Glomerular visceral epithelial cell (primary cell): ENCODE measurements at regions not wholly inside any gene's neighbourhood (a gene's known extent, or its start where the extent isn't known, plus 50 kb on each side); places are given as distances from the start of the nearest gene placed in this dataset.
"Not testable (repeated sequence)": the region's sequence is repeated elsewhere in the genome, so short reads cannot be mapped to it uniquely, and the experiment has no call there.

Source experiments
- DNase-seq: peaks from one replicate; pipeline ENCODE4 v3.0.0-alpha.2; 2016; ENCODE audit errors: extremely low spot score

DNA sequence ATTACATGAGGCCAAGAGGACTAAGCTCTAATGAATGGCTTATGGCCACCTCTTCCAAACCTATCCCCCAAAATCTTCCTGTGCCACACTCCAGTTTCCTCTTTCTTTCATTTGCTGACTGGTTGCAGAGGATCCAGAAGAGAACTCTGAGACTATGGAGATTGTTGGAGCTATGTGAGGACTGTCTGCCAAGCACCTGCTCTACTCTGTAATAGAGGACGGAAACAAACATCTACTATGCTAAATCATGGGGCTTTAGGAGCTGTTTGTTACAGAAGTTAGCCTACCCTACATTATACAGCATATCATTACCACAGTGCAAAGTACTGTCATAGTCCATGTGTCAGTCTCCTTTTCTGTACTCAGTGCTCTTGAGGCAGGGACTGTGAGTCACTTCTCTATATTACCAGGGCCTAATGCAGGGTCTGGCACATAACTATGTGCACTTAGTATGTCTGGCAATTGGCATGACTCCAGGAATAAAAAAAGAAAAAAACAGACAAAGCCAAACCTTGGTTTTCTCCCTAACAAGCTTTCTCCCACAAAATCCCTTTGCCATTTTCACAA, 95.1 kb downstream of the RPAP3 start:
- no peak for DNase-seq

GRCh38 chr12:47609806-47610205, 96.0 kb downstream of the RPAP3 start:
- DNase-seq, result no peak

- DNase-seq, result not testable (repeated sequence)
Observed at GRCh38 chr12:47608671-47609070, 97.2 kb downstream of the RPAP3 start.

DNA sequence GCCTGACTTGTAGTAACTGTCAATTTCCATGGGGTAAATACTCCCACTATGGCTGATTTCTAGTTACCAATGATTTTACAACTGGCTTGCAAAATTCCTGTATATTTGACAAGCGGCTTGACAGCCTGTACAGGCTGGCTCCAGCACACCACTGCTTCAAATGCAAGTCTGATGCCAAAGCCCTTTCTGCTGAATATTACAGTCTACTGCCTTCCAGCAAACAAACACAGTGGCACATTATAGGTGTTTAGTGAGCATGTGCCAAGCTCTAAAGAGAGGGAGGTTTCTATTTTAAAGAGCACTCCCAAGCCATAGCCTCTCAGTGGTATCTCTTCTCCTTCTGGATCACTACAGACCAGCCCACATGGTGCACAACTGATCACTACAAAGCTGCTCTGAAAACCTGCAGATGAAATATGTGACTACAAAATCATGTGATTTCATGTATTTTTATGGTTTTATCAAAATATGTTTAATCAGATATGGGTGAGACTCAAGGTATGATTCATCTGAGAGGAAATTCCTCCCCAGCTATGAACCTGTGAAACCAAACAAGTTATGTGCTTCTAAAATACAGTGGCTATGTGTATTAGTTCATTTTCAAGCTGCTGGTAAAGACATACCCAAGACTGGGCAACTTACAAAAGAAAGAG, 101.5 kb downstream of the RPAP3 start:
- no peak for DNase-seq

DNA sequence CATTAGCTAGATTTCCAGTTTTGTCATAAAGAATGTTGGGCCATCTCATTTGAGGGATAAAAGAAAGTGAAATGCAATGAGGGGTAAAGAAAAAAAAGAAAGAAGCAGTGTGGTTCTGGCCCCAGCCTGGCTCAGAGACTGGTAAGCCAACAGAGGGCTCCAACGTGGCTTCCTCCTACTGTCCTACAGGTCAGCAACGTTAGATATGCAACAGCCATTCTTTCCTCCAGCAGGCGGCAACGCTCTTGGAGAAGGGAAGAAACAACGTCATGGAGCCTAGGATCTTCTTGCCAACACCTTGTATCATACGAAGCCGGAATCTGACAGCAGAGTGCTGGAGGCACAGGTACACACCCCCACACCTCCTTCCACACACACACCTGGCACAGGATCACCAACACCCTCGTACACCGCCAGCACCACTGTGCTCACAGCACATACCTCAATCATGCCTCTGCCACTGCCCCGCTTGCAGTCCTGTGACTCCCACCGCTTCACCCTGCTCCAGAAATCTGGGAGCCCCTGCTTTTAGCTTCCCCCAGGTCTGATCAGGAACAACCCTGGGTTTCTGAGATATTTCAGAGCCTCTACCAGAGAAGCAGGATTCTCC, 102.8 kb downstream of the RPAP3 start:
- no peak for DNase-seq

DNA sequence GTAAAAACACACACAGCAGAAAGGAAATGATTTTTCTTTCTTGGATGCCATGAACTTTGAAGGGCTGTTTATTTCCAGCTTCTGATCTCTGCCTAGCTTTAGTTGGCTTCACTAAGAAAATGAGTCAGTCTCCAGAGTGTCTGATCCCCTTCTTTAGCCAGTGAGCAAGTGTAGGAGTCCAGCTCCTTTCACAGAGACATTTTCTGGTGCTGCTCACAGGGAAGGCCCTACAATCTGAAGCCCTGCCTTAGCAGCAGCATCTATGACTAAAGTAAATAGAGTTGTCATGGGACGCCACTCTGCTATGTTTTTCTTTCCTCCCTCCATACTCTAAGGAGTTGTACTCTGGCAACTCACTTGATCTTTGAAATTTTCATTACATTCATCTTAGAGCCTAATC, 103.5 kb downstream of the RPAP3 start:
- no peak for DNase-seq

- no peak for DNase-seq
Observed at GRCh38 chr12:47601071-47601470, 104.8 kb downstream of the RPAP3 start.

GRCh38 chr12:47591795-47592194, 114.0 kb downstream of the RPAP3 start:
- no peak for DNase-seq

GRCh38 chr12:47591361-47591791, 114.5 kb downstream of the RPAP3 start:
- no peak for DNase-seq

- DNase-seq, result no peak
Observed at GRCh38 chr12:47590771-47591360, 115.0 kb downstream of the RPAP3 start.

DNA sequence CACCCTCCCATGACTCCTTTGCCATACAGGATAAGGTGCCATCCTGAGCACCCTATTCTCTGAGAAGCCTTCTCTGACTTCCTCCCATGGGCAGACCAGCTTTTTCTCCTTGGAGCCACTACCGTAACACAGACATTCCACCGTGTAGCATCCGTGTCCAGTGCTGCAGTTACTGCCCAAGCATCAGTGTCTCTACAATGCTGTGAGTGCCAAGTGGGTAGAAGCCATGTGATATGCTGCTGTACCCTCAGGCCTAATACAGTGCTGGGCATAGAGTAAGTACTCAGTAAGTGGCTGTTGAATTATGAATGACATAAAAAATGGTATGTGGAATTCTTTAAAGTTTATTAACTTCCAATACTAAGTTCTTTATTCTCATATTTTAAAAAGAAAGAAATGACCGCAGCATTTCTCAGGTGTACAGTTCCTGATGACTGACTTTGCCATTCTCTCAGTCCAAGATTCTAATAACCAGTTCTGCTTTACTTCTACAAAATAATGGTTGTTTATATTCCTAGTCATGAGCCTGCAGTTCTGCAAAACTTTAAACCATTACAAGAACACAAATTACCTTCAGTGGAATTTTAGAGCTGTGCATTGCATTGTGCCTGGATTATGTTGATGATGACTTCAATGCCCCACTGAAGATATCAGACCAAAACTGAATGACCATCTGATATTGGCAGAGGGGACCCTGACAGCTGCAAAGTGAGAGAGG, 118.7 kb downstream of the RPAP3 start:
- no peak for DNase-seq

DNA sequence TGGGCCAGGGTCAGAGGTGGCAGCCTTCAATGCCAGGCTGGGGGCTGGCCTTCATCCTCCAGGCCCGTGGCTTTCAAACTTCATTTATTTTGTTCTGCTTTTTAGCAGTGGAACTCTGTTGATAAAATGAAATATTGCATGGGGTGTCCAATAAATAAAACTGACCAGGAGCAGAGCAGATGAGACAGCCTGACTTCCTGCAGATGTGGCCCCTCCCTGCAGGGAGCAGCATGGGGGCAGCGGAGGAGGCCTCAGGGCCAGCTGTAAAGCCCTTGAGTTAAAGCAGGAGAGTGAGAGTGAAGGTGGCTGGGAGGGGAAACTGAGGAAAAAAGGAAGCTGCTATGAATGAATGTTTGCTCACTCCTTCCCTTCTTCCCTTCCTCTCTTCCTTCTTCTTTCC, 120.3 kb downstream of the RPAP3 start:
- no peak for DNase-seq

DNA sequence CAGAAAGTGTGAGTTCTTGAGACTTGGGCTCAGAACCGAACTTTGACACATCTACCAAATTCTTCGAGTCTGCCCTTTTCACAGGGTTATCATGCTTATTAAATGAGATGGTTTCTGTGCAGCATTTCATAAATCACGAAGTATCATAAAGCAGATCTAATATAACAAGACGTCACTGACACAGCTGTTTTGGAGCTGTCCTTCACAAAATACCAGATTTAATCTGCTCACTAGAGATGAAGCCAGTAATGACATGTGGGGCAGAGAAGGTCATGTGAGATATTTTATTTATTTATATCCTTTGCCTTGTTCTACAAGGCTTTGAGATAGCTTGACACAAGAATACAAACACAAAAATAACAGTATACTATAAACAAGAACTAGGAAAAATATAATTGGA, 127.0 kb downstream of the RPAP3 start:
- DNase-seq, result no peak

GRCh38 chr12:47577206-47577989, 128.4 kb downstream of the RPAP3 start:
- DNase-seq, result no peak

GRCh38 chr12:47576289-47576945, 129.4 kb downstream of the RPAP3 start:
- no peak for DNase-seq

DNA sequence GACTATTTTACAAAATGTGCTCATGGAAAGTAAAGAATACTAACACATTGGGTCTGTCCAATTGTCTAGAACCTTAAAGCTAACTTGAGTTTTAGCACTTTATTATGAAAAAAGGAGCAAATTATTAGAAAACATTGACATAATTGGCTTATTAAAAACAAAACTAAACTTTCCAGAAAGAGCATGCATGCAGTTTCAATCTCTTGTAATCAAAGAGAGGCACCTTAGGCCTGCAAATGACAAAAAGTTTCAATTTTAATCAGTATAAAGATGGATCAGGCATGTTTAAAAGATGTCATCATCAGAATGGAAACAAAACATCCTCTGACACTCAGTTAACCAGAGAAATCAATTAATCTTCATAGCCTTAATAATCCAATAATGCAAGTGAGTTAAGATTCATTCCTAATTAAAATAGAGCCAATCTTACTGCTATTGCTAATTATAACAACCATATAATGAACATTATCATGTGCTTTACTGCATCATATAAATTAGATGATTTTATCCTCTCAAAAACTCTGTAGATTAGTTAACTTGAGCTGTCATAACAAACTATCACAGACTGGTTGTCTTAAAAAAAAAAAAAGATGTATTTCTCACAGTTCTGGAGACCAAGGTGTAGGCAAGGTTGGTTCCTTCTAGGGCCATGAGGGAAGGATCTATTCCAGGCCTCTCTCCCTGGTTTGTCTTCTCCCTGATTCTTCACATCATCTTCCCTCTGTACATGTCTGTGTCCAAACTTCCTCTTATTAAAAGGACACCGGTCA, 131.4 kb downstream of the RPAP3 start:
- DNase-seq, result no peak

DNA sequence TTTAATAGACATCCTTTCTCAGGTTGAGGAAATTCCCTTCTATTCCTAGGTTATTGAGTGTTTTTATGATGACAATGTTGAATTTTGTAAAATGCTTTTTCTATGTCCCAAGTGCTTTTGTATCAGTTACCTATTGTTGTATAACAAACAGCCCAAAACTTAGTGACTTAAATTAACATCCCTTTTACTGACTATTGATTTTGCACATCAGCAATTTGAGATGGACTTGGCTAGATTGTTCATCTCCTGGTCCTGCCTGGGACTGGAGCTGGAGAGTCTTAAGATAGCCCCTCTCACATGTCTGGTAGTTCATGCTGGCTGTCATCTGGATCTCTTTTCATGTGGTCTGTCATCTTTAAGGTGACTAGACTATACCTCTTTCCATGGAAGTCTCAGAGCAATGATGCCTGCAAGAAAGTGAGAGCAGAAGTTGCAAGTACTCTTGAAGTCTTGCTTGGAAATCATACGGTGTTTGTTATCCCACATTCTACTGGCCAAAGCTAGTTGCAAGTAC, 132.6 kb downstream of the RPAP3 start:
- no peak for DNase-seq

GRCh38 chr12:47570151-47570550, 135.7 kb downstream of the RPAP3 start:
- DNase-seq, result no peak

DNA sequence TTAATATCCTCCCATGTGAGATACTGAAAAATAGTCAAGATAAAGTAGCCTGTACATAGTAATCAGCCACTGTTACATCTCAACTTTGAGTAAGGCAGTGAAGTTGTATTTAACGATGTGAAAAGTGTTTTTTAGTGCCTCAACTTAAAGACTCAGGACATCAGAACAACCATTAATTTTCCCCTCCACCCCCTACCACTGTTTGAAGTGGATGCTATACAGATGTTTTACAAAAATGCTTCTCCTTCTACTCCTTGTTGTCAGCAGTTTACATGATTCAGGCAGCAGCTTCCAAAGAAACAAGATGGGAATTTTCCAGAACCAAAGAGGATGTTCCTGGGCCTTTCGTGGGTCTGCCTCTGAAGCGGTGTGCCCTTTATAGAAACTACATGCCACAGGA, 143.6 kb downstream of the RPAP3 start:
- no peak for DNase-seq

DNA sequence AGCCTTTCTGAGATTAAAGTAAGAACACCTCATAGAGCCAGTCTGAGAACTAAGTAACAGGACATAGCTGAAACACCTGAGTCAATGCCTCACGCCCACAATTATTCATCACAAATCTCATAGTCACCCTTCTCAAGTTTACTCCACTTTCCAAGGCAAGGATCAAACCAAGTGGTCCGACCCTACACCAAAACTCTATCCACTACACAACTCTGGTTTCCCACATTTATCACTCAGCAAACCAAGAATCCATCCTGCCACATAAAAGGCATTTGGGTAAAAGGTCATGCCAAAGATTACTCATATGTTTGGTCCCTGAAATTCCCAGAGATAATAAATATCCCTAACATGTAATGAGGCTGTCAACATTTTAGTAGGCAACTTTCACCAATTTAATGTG, 144.1 kb downstream of the RPAP3 start:
- DNase-seq, result no peak
